ENCODE measurements at regions not wholly inside any gene's neighbourhood (a gene's known extent, or its start where the extent isn't known, plus 50 kb on each side); places are given as distances from the start of the nearest gene placed in this dataset.

DNA sequence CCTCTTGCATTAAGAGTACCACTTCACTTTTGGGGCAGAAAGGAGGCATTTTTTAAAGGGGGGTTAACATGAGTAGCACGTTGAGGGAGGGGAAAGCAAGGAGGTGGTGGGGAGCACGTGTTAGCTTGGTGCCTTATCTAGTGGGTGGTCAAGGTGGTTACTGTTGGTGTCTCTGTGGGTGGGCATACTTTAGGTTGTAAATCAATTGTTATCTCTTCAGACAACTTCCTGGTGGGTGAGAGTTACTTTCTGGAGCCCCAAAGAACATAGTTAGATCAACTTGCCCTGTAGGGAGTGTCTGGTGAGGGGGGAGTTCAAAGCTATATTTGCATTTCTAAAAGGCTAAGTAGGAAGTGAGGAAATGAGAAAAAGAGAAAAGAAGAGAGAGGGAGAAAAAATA is 297.7 kb upstream of the CLNK start:
- TF ChIP-seq, protein P1, sequence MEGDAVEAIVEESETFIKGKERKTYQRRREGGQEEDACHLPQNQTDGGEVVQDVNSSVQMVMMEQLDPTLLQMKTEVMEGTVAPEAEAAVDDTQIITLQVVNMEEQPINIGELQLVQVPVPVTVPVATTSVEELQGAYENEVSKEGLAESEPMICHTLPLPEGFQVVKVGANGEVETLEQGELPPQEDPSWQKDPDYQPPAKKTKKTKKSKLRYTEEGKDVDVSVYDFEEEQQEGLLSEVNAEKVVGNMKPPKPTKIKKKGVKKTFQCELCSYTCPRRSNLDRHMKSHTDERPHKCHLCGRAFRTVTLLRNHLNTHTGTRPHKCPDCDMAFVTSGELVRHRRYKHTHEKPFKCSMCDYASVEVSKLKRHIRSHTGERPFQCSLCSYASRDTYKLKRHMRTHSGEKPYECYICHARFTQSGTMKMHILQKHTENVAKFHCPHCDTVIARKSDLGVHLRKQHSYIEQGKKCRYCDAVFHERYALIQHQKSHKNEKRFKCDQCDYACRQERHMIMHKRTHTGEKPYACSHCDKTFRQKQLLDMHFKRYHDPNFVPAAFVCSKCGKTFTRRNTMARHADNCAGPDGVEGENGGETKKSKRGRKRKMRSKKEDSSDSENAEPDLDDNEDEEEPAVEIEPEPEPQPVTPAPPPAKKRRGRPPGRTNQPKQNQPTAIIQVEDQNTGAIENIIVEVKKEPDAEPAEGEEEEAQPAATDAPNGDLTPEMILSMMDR (IDR thresholded peaks at IDR 0.05; ENCODE audit: insufficient read depth, low read depth, low read length) = no peak
- DNase-seq (ENCODE audit: low read depth) = no peak
- no peak overlapping the region for H3K4me3 ChIP-seq (ENCODE audit: low read depth, low read length)

DNA sequence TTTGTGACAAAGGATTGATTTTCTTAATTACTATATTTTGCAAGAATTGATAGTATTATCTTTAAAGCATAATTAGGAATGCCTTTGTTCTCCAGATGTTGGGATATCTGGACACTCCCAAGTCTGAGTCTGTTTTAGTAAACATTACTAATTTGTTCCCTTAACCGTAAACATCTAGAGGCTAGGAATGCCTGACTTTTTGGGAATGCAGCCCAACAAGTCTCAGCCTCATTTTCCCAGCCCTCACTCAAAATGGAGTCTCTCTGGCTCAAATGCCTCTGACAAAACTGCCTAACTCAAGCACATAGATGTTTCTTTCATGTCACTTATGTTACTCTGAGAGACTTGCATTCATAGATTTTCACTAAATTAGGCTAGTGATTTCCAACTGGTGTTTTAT is 297.0 kb upstream of the CLNK start:
- no peak for DNase-seq (ENCODE audit: low read depth)
- TF ChIP-seq, protein P1 (IDR thresholded peaks at IDR 0.05; ENCODE audit: insufficient read depth, low read depth, low read length) = no peak
- H3K4me3 ChIP-seq (ENCODE audit: low read depth, low read length) = no peak overlapping the region

DNA sequence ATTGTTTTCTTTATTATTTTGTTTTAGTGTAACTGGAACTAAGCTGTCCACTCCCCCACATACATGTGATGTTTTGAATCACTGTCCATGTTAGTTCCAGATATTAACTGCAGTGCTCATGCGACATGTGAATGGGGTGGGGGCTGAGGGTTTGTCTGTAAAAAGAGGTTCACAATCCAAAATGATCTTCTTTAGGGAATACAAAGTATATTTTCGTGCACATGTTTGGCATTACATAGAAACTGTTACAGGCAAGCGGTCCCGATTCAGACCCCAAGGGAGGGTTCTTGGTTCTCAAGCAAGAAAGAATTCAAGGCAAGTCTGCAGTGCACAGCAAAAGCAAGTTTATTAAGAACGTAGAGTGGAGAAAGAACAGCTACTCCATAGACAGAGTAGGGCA is 296.5 kb upstream of the CLNK start:
- H3K4me3 ChIP-seq (ENCODE audit: low read depth, low read length) = no peak overlapping the region
- no peak for DNase-seq (ENCODE audit: low read depth)
- TF ChIP-seq, protein P1 (IDR thresholded peaks at IDR 0.05; ENCODE audit: insufficient read depth, low read depth, low read length) = no peak

DNA sequence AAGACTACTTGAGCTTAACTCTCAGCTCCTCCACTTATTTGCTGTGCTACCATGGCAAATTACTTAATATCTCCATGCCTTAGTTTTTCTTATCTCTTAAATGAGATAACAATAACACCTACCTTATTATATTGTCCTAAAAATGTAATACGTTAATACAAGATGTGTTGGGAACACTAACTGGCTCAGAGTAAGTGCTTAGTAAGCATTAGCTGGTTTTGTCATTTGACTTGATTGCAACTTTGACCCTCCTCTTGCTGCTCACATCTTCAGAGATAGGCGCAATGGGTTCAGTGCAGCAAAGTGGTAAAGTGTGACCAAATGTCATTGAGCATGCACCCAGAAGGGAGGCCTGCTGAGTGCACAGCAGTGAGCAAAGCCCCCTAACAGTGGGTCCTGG is 294.5 kb upstream of the CLNK start:
- no peak overlapping the region for H3K4me3 ChIP-seq (ENCODE audit: low read depth, low read length)
- TF ChIP-seq, protein P1 (IDR thresholded peaks at IDR 0.05; ENCODE audit: insufficient read depth, low read depth, low read length) = no peak
- no peak for DNase-seq (ENCODE audit: low read depth)

DNA sequence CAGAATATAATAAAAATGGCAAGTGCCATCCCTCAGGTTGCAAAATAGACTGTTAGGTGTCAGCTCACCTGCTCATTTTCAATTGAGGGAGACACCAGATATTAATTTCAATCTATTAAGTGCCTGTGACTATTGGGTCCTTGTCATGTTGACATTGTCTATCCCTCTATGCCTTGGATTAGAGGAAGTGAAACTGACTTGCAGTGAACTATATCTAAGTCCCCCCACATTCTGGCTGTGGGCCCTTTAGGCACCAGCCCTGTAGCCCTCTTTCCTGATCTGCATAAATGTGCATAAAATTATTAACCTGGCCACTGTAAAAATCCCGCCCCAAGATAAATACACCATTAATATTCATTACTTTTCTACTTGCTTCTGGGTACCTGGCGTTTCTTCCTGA is 293.0 kb upstream of the CLNK start:
- no peak for DNase-seq (ENCODE audit: low read depth)
- TF ChIP-seq, protein P1 (IDR thresholded peaks at IDR 0.05; ENCODE audit: insufficient read depth, low read depth, low read length) = no peak

DNA sequence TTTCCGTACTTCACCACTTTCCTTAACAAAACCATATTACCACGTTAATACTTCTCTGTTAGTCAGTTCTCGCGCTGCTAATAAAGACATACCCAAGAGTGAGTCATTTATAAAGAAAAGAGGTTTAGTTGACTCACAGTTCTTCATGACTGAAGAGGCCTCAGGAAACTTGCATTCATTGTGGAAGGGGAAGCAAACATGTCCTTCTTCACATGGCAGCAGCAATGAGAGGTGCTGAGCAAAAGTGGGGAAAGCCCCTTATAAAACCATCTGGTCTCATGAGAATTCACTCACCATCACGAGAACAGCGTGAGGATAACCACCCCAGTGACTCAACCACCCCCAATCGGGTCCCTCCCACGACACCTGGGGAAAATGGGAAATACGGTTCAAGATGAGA is 289.8 kb upstream of the CLNK start:
- H3K4me3 ChIP-seq (ENCODE audit: low read depth, low read length) = no peak overlapping the region
- TF ChIP-seq, protein P1 (IDR thresholded peaks at IDR 0.05; ENCODE audit: insufficient read depth, low read depth, low read length) = no peak

More for the DNA sequence above, 293.0 kb upstream of the CLNK start:
- no peak overlapping the region for H3K4me3 ChIP-seq (ENCODE audit: low read depth, low read length)

DNA sequence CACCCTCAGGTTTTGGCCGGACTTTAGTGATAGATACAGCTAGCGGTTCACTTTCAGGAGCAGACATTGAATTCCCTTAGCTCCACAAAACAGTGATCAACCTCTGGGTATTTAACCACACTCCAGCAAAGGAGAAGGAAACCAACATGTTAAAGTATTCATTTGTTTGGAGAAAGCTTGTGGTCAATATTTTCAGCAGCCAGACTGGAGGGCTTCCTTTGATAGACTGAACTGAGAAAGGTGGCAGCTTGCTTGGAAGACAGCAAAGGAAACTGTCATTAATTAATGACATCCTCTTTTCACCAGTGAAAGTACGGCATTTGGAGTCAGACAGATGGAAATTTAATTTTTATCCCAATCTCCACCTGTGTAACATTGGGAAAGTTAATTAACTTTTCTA is 289.1 kb upstream of the CLNK start:
- TF ChIP-seq, protein P1 (IDR thresholded peaks at IDR 0.05; ENCODE audit: insufficient read depth, low read depth, low read length) = no peak
- no peak overlapping the region for H3K4me3 ChIP-seq (ENCODE audit: low read depth, low read length)
- no peak for DNase-seq (ENCODE audit: low read depth)

More for the DNA sequence above, 289.8 kb upstream of the CLNK start:
- no peak for DNase-seq (ENCODE audit: low read depth)
